ENCODE measurements at regions not wholly inside any gene's neighbourhood (a gene's known extent, or its start where the extent isn't known, plus 50 kb on each side); places are given as distances from the start of the nearest gene placed in this dataset.

- TF ChIP-seq CTCF (conservative IDR thresholded peaks at IDR 0.05) (no peak), ZFX (IDR thresholded peaks at IDR 0.05) (no peak)
Observed at GRCh38 chr6:12592634-12593033, 123.9 kb upstream of the PHACTR1 start.

Measured in C4-2B (cell line).